GM21360 (cell line): ENCODE measurements at regions not wholly inside any gene's neighbourhood (a gene's known extent, or its start where the extent isn't known, plus 50 kb on each side); places are given as distances from the start of the nearest gene placed in this dataset.
"Not testable (repeated sequence)": the region's sequence is repeated elsewhere in the genome, so short reads cannot be mapped to it uniquely, and the experiment has no call there.

Source experiments
- ATAC-seq: cut with Tn5 transposase; IDR thresholded peaks from one replicate; pipeline ENCODE4 v1.9.1; 2021; ENCODE audit warnings: mild to moderate bottlenecking, moderate library complexity; ENCODE audit not compliant: unreplicated experiment

- no peak for ATAC-seq
These were observed 330.9 kb downstream of the BCOR start for GRCh38 chrX:39766855-39767254.

- ATAC-seq = no peak
These were observed 330.3 kb downstream of the BCOR start for GRCh38 chrX:39767446-39767845.

GRCh38 chrX:39769748-39770147 is 328.0 kb downstream of the BCOR start:
- no peak for ATAC-seq

- ATAC-seq = no peak
These were observed 326.7 kb downstream of the BCOR start for GRCh38 chrX:39771089-39771488.

GRCh38 chrX:39772057-39772832 is 325.5 kb downstream of the BCOR start:
- no peak for ATAC-seq

GRCh38 chrX:39773150-39773549 is 324.6 kb downstream of the BCOR start:
- ATAC-seq = no peak

- no peak for ATAC-seq
These were observed 323.6 kb downstream of the BCOR start for GRCh38 chrX:39773923-39774773.

- no peak for ATAC-seq
These were observed 322.9 kb downstream of the BCOR start for GRCh38 chrX:39774774-39775328.

- ATAC-seq = no peak
These were observed 320.1 kb downstream of the BCOR start for GRCh38 chrX:39777623-39778025.

- ATAC-seq = no peak
These were observed 317.6 kb downstream of the BCOR start for GRCh38 chrX:39779952-39780783.

- no peak for ATAC-seq
These were observed 315.5 kb downstream of the BCOR start for GRCh38 chrX:39782276-39782675.

- no peak for ATAC-seq
These were observed 309.8 kb downstream of the BCOR start for GRCh38 chrX:39787999-39788398.

- ATAC-seq = no peak
These were observed 309.2 kb downstream of the BCOR start for GRCh38 chrX:39788521-39788920.

GRCh38 chrX:39791691-39792090 is 306.1 kb downstream of the BCOR start:
- ATAC-seq = no peak

- ATAC-seq = no peak
These were observed 302.2 kb downstream of the BCOR start for GRCh38 chrX:39795605-39796004.

GRCh38 chrX:39796856-39797255 is 300.9 kb downstream of the BCOR start:
- no peak for ATAC-seq

GRCh38 chrX:39798488-39798887 is 299.3 kb downstream of the BCOR start:
- not testable (repeated sequence) for ATAC-seq

- no peak for ATAC-seq
These were observed 295.4 kb downstream of the BCOR start for GRCh38 chrX:39802354-39802753.

GRCh38 chrX:39802908-39803307 is 294.9 kb downstream of the BCOR start:
- no peak for ATAC-seq

GRCh38 chrX:39805022-39805421 is 292.7 kb downstream of the BCOR start:
- no peak for ATAC-seq

- no peak for ATAC-seq
These were observed 291.9 kb downstream of the BCOR start for GRCh38 chrX:39805825-39806224.
